Ovary (tissue), 3 donors: ENCODE measurements at regions not wholly inside any gene's neighbourhood (a gene's known extent, or its start where the extent isn't known, plus 50 kb on each side); places are given as distances from the start of the nearest gene placed in this dataset.

ENCODE experiments used
- POLR2A ChIP-seq: fragments of 450-650 bp; IDR thresholded peaks from one replicate; pipeline ENCODE4 v1.6.1; 2017; ENCODE audit warnings: antibody characterized with exemption, mild to moderate bottlenecking, moderate library complexity
- TF ChIP-seq, protein P1 (sequence below), 3 donors: fragments of 450-650 bp in 2 of 3; fragments of 200-600 bp in 1 of 3; IDR thresholded peaks; one replicate each; pipeline versions ENCODE4 v1.5.1 to v1.8.0; 2016 to 2022; ENCODE audit warnings: antibody characterized with exemption in 3 of 3, mild to moderate bottlenecking in 1 of 3
- donor health status: DM: no; HTN: no; CAD: no.

DNA sequence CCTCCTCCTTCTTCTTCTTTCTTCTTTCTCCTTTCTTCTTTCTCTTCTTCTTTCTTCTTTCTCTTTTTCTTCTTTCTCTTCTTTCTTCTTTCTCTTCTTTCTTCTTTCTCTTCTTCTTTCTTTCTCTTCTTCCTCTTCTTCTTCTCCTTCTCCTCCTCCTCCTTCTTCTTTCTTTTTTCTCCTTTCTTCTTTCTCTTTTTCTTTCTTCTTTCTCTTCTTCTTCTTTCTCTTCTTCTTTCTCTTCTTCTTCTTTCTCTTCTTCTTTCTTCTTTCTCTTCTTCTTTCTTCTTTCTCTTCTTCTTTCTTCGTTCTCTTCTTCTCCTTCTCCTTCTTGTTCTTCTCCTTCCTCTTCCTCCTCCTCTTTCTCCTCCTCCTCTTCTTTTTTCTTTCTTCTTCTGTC, 1230.7 kb upstream of the USP15 start:
- TF ChIP-seq, protein P1, sequence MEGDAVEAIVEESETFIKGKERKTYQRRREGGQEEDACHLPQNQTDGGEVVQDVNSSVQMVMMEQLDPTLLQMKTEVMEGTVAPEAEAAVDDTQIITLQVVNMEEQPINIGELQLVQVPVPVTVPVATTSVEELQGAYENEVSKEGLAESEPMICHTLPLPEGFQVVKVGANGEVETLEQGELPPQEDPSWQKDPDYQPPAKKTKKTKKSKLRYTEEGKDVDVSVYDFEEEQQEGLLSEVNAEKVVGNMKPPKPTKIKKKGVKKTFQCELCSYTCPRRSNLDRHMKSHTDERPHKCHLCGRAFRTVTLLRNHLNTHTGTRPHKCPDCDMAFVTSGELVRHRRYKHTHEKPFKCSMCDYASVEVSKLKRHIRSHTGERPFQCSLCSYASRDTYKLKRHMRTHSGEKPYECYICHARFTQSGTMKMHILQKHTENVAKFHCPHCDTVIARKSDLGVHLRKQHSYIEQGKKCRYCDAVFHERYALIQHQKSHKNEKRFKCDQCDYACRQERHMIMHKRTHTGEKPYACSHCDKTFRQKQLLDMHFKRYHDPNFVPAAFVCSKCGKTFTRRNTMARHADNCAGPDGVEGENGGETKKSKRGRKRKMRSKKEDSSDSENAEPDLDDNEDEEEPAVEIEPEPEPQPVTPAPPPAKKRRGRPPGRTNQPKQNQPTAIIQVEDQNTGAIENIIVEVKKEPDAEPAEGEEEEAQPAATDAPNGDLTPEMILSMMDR (IDR thresholded peaks at IDR 0.05), result no peak
- no peak for TF ChIP-seq POLR2A
